Upper lobe of left lung (tissue), 6 donors: ENCODE measurements at regions not wholly inside any gene's neighbourhood (a gene's known extent, or its start where the extent isn't known, plus 50 kb on each side); places are given as distances from the start of the nearest gene placed in this dataset.
"Not testable (repeated sequence)": the region's sequence is repeated elsewhere in the genome, so short reads cannot be mapped to it uniquely, and the experiment has no call there.

Source experiments
- ATAC-seq, 2 donors: fragments of 200-7000 bp; cut with Tn5 transposase; one replicate each; pipeline ENCODE4 v1.9.1; 2022; ENCODE audit warnings: mild to moderate bottlenecking in 2 of 2, moderate library complexity in 2 of 2; ENCODE audit not compliant: low FRiP score in 2 of 2
- DNase-seq, 2 donors: peaks; one replicate each; pipeline ENCODE4 v3.0.0-alpha.2; 2019 to 2020
- H3K27ac ChIP-seq, 4 donors: fragments of 200-600 bp; sonication (generic); one replicate each; pipeline ENCODE4 v1.5.1; 2016 to 2019
- H3K27me3 ChIP-seq, 4 donors: fragments of 200-600 bp; sonication (generic); one replicate each; pipeline ENCODE4 v1.5.1; 2017 to 2019
- H3K36me3 ChIP-seq, 4 donors: fragments of 200-600 bp; sonication (generic); one replicate each; pipeline ENCODE4 v1.5.1; 2016 to 2019
- H3K4me1 ChIP-seq, 4 donors: fragments of 200-600 bp; sonication (generic); one replicate each; pipeline ENCODE4 v1.5.1; 2018 to 2019
- H3K4me3 ChIP-seq, 4 donors: fragments of 200-600 bp; sonication (generic); one replicate each; pipeline ENCODE4 v1.5.1; 2017 to 2019; ENCODE audit warnings: mild to moderate bottlenecking in 2 of 4, moderate library complexity in 1 of 4
- H3K9me3 ChIP-seq, 4 donors: fragments of 200-600 bp; sonication (generic); one replicate each; pipeline ENCODE4 v1.5.1; 2018 to 2019
- EP300 ChIP-seq, 4 donors: sonication (generic); formaldehyde crosslinking; IDR thresholded peaks; one replicate each; pipeline ENCODE4 v1.5.1; 2017; ENCODE audit warnings: antibody characterized with exemption in 4 of 4, control low read depth in 2 of 4
- POLR2A ChIP-seq, 4 donors: fragments of 450-650 bp; IDR thresholded peaks; one replicate each; pipeline ENCODE4 v1.5.1; 2016 to 2017; ENCODE audit warnings: antibody characterized with exemption in 4 of 4, mild to moderate bottlenecking in 2 of 4
- POLR2AphosphoS5 ChIP-seq, 2 donors: sonication (generic); formaldehyde crosslinking; IDR thresholded peaks; one replicate each; pipeline ENCODE4 v1.5.1; 2017; ENCODE audit warnings: antibody characterized with exemption in 2 of 2
- WGBS, 2 donors: methylation state at CpG; one replicate each; pipeline ENCODE4 v1.1.5; 2017 to 2018; 5-methylcytosine and 5-hydroxymethylcytosine counted together
- TF ChIP-seq, protein P1 (sequence below), 6 experiments: fragments of 450-650 bp in 4 of 6; fragments of 200-600 bp in 2 of 6; sonication (generic) in 2 of 6; IDR thresholded peaks; one replicate each; pipeline ENCODE4 v1.5.1; 2016 to 2019; ENCODE audit warnings: antibody characterized with exemption in 6 of 6
- donor health status: DM: no; HTN: no; CAD: no; lungs with moderate emphysema.
- donor health status: DM: no; HTN: yes; CAD: no; lungs with severe emphysema.

DNA sequence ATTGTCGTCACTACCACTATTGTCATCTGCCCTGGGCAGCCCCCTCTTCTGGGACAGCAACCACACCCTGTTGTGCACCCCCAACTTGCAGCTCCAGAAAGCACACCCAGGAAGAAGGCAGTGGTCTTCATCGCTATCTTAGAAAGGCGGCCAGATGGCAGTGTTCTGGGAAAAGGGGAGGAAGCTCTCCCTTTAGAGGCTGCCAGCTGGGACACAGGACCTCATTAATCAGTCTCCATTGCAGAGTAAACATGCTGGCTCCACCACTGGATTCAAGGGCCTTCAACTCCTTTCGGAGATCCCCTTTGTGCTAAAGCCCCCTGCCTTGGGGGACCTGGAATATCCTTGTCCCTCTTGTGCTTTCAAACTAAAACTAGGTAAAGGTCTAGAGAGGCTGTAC lies 199.3 kb upstream of the LINGO1 start:
- ATAC-seq (no peak), DNase-seq (no peak)
- Histone ChIP-seq H3K4me1 (no peaks in the 10 kb centered on the region), H3K4me3 (no peak overlapping the region), H3K27ac (no peak overlapping the region), H3K9me3 (no peaks in the 10 kb centered on the region), H3K36me3 (no peaks in the 10 kb centered on the region), H3K27me3 (no peaks in the 10 kb centered on the region)
- WGBS, 2 donors: 45 to 46% methylated on average over 4 of the region's 4 CpGs
- TF ChIP-seq POLR2A (IDR thresholded peaks at IDR 0.05) (no peak), EP300 (IDR thresholded peaks at IDR 0.05) (no peak), POLR2AphosphoS5 (IDR thresholded peaks at IDR 0.05) (no peak)
- TF ChIP-seq, protein P1, sequence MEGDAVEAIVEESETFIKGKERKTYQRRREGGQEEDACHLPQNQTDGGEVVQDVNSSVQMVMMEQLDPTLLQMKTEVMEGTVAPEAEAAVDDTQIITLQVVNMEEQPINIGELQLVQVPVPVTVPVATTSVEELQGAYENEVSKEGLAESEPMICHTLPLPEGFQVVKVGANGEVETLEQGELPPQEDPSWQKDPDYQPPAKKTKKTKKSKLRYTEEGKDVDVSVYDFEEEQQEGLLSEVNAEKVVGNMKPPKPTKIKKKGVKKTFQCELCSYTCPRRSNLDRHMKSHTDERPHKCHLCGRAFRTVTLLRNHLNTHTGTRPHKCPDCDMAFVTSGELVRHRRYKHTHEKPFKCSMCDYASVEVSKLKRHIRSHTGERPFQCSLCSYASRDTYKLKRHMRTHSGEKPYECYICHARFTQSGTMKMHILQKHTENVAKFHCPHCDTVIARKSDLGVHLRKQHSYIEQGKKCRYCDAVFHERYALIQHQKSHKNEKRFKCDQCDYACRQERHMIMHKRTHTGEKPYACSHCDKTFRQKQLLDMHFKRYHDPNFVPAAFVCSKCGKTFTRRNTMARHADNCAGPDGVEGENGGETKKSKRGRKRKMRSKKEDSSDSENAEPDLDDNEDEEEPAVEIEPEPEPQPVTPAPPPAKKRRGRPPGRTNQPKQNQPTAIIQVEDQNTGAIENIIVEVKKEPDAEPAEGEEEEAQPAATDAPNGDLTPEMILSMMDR (IDR thresholded peaks at IDR 0.05): no peak

DNA sequence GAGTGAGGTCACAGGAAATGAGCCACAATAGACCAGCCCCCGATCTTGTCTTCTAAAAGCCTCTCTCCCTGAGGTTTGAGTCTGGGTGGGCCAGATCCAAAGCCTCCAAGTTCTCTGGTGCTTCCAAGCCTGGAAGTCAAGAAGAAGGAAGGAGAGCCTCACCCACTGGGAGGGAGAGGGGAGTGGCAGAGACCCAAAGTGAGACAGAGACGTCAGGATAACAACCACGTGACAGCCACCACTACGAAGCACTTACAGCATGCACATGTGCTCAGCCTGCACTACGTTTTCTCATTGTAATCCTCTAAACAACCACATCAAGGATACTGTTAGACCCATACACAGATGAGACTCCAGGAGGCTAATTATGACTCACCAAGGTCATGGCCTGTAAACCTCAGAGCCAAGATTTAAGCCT lies 197.3 kb upstream of the LINGO1 start:
- H3K27ac ChIP-seq: no peak overlapping the region
- ATAC-seq (peak in 1 of 2 donors; percentile 56), DNase-seq (no peak)
- no peaks in the 10 kb centered on the region for H3K27me3 ChIP-seq
- 60 to 62% methylated on average over 4 to 5 of the region's 5 CpGs for WGBS, 2 donors
- TF ChIP-seq POLR2A (IDR thresholded peaks at IDR 0.05) (no peak), POLR2AphosphoS5 (IDR thresholded peaks at IDR 0.05) (no peak)
- no peaks in the 10 kb centered on the region for H3K4me1 ChIP-seq
- H3K4me3 ChIP-seq: no peak overlapping the region
- H3K9me3 ChIP-seq: no peaks in the 10 kb centered on the region
- H3K36me3 ChIP-seq: no peaks in the 10 kb centered on the region

DNA sequence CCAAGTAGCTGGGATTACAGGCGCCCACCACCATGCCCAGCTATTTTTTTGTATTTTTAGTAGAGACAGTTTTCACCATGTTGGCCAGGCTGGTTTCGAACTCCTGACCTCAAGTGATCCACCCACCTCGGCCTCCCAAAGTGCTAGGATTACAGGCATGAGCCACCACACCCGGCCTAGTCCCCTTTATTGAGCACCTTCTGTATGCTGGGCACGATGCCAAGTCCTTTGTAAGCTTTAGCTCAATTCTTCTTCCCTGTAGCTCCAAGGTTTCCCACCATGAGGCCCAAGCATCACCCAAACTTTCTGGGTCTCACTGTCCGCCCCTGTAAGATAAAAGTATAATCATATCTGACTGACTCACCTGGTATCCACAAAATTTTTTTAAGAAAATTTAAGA lies 196.6 kb upstream of the LINGO1 start:
- H3K36me3 ChIP-seq, H3K27ac ChIP-seq, H3K4me1 ChIP-seq, ATAC-seq, H3K27me3 ChIP-seq, H3K9me3 ChIP-seq, H3K4me3 ChIP-seq, DNase-seq: not testable (repeated sequence)
- WGBS, 2 donors: 87 to 90% methylated on average over 6 of the region's 6 CpGs

DNA sequence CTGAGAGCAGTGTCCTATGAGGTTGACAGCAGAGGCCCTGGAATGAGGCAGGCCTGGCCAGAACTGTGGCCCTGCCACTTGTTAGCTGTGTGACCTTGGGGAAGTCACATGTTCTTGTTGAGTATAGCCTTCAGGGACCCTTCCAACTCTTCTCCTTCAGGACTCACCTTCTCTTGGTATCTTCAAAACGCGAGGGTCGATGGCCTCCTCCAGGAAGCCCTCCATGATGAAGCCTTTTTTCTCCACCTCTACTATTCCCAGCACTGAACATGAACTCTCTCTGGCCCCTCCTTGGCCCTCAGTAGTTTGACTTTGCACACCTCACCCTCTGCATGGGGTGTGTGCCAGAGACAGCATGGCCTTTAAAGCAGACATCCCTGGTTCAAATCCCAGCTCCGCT lies 195.1 kb upstream of the LINGO1 start:
- ATAC-seq: no peak
- no peak for DNase-seq
- 97 to 98% methylated on average over 4 of the region's 4 CpGs for WGBS, 2 donors
- no peaks in the 10 kb centered on the region for H3K36me3 ChIP-seq
- H3K4me3 ChIP-seq: no peak overlapping the region
- H3K4me1 ChIP-seq: no peaks in the 10 kb centered on the region
- H3K9me3 ChIP-seq: no peaks in the 10 kb centered on the region
- TF ChIP-seq EP300 (IDR thresholded peaks at IDR 0.05) (no peak), POLR2AphosphoS5 (IDR thresholded peaks at IDR 0.05) (no peak), POLR2A (IDR thresholded peaks at IDR 0.05) (no peak)
- TF ChIP-seq, protein P1 (IDR thresholded peaks at IDR 0.05): no peak
- H3K27me3 ChIP-seq: no peaks in the 10 kb centered on the region
- no peak overlapping the region for H3K27ac ChIP-seq

DNA sequence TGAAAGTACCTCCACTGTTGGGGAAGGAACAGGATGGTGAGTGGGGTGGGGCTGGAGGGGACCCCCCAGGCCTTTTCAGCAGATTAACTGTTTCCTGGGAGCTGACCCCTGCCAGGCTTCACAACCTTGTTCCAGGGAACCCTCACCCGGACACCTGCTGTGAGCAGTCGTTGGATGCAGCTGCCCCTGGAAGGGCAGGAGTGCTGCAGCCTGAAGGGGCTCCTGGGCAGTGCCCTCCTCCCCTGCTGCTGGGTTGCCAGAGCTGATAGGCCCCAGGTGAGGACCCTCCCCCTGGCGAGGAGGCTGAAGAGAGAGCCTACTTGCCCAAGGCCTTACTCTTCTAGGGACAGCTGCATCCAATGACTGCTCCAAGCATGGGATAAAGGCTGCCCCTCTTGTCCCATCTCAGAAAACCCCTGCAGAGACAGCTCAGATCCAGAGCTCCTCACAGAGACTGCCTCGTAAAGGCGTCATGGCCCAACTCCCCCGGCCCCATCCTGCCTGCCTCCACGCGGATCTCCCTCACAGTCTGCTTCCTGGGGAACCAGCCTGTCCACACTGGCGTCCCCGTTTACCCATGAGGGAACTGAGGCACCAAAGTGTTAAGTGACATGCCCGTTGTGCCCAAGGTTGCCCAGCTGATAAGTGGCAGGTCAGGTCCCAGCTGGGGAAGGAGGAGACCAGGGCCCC lies 193.4 kb upstream of the LINGO1 start:
- Histone ChIP-seq H3K36me3 (no peaks in the 10 kb centered on the region), H3K27me3 (peaks cover 0 to 2% (median 0%) of the 10 kb centered on the region in 4 donors), H3K9me3 (no peaks in the 10 kb centered on the region), H3K4me1 (no peaks in the 10 kb centered on the region), H3K4me3 (no peak overlapping the region), H3K27ac (no peak overlapping the region)
- ATAC-seq (no peak), DNase-seq (no peak)
- 85% methylated on average over 4 to 11 of the region's 11 CpGs for WGBS, 2 donors
- TF ChIP-seq, protein P1 (IDR thresholded peaks at IDR 0.05): no peak

DNA sequence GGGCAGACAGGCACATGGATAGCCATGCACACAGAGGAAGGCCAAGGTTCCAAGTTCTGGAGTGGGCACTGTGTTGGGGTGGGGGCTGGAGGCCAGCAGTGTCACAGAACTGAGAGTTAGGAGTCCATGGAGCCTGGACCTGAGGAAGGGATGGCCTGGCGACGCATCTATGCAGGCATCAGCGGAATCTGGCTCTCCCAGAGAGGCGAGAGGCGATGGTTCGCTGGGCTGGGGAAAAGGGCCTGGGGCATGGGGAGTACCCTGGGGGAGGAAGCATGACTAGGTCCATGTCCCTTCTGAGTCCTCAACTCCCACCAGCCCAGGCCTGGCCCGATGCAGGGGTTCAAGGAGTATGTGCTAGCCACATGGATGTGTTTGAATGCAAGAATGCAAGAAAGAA lies 192.8 kb upstream of the LINGO1 start:
- ATAC-seq (no peak), DNase-seq (no peak)
- 80 to 82% methylated on average over 4 to 7 of the region's 7 CpGs for WGBS, 2 donors
- TF ChIP-seq POLR2A (IDR thresholded peaks at IDR 0.05) (no peak), POLR2AphosphoS5 (IDR thresholded peaks at IDR 0.05) (no peak), EP300 (IDR thresholded peaks at IDR 0.05) (no peak)
- TF ChIP-seq, protein P1 (IDR thresholded peaks at IDR 0.05): no peak
- H3K4me3 ChIP-seq: no peak overlapping the region
- no peaks in the 10 kb centered on the region for H3K9me3 ChIP-seq
- peaks cover 0 to 8% (median under 1%) of the 10 kb centered on the region in 4 donors for H3K27me3 ChIP-seq
- H3K27ac ChIP-seq: no peak overlapping the region
- no peaks in the 10 kb centered on the region for H3K36me3 ChIP-seq
- peaks cover 0 to 2% (median 0%) of the 10 kb centered on the region in 4 donors for H3K4me1 ChIP-seq
